Bronchial epithelial cell (primary cell): ENCODE measurements at regions not wholly inside any gene's neighbourhood (a gene's known extent, or its start where the extent isn't known, plus 50 kb on each side); places are given as distances from the start of the nearest gene placed in this dataset.

ENCODE experiments used
- DNase-seq: peaks from one replicate; pipeline ENCODE4 v3.0.0-alpha.2; 2010; ENCODE audit warnings: low read depth
- FAIRE-seq: peaks from 2 replicates; lab custom pipeline; 2011; peaks lifted over from hg19 to GRCh38; lab: Jason Lieb, UNC
- H3K27me3 ChIP-seq: 2 replicates; pipeline ENCODE4 v1.5.1; 2011; ENCODE audit warnings: low read length; ENCODE audit not compliant: control insufficient read depth, insufficient read depth
- H3K36me3 ChIP-seq: 2 replicates; pipeline ENCODE4 v1.5.1; 2011; ENCODE audit warnings: low read length; ENCODE audit not compliant: control insufficient read depth, insufficient read depth
- H3K4me3 ChIP-seq: 2 replicates; pipeline ENCODE4 v1.5.1; 2011; ENCODE audit warnings: mild to moderate bottlenecking, low read depth, low read length, control low read depth
- CTCF ChIP-seq: IDR thresholded peaks from 2 replicates; pipeline ENCODE4 v1.5.1; 2011; ENCODE audit warnings: mild to moderate bottlenecking, moderate library complexity, low read length, control low read depth, inconsistent platforms; ENCODE audit not compliant: insufficient read depth, severe bottlenecking

GRCh38 chr12:124693111-124693723 is 125.8 kb upstream of the NCOR2 start:
- H3K27me3 ChIP-seq, result peaks cover 6% of the 10 kb centered on the region
- FAIRE-seq, result no peak
- no peak for DNase-seq
- no peaks in the 10 kb centered on the region for H3K36me3 ChIP-seq
- H3K4me3 ChIP-seq, result no peak overlapping the region
- TF ChIP-seq CTCF, result no peak

- Histone ChIP-seq H3K4me3 (no peak overlapping the region), H3K36me3 (no peaks in the 10 kb centered on the region), H3K27me3 (peaks cover 4% of the 10 kb centered on the region)
- TF ChIP-seq CTCF, result no peak
- FAIRE-seq (no peak), DNase-seq (no peak)
Observed at GRCh38 chr12:124692443-124692842, 125.0 kb upstream of the NCOR2 start.

- TF ChIP-seq CTCF, result no peak
- DNase-seq (no peak), FAIRE-seq (no peak)
- Histone ChIP-seq H3K36me3 (no peaks in the 10 kb centered on the region), H3K4me3 (no peak overlapping the region), H3K27me3 (no peaks in the 10 kb centered on the region)
Observed at GRCh38 chr12:124691429-124691828, 124.0 kb upstream of the NCOR2 start.

- Histone ChIP-seq H3K27me3 (no peaks in the 10 kb centered on the region), H3K4me3 (no peak overlapping the region), H3K36me3 (no peaks in the 10 kb centered on the region)
- FAIRE-seq (no peak), DNase-seq (peak; percentile 23)
- TF ChIP-seq CTCF, result no peak
Observed at GRCh38 chr12:124689631-124690030, 122.2 kb upstream of the NCOR2 start.

DNA sequence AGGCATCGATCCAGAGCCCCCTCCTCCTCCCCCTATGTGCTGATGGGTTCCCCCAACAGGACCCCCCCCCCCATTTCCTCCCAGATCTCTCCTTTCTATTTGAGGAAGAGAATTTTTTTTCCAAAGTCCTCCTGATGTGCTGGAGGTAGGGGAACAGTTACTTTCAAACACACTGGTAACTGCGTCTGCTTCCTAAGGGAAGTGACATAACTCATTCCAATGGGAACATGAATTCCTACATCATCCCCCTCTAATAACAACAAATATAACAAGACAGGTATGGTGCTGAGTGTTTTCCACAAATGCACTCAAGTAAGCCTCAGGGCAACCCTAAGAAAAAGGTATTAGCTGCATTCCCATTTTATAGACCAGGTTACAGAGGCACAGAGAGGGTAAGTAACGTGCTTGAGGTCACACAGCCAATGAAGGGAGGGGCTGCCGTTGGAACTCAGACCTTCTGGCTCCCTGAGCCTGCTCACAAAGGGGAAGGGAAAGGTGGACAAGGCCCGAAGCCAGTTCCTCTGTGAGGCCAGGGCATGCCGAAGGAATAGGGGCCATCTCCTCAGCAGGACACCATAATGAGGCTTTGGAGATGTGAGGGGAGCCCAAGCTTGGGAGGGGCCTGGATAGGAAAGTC is 121.1 kb upstream of the NCOR2 start:
- no peaks in the 10 kb centered on the region for H3K27me3 ChIP-seq
- DNase-seq (no peak), FAIRE-seq (no peak)
- H3K36me3 ChIP-seq, result no peaks in the 10 kb centered on the region
- TF ChIP-seq CTCF, result no peak
- no peak overlapping the region for H3K4me3 ChIP-seq

- DNase-seq (no peak), FAIRE-seq (no peak)
- no peaks in the 10 kb centered on the region for H3K27me3 ChIP-seq
- no peaks in the 10 kb centered on the region for H3K36me3 ChIP-seq
- no peak overlapping the region for H3K4me3 ChIP-seq
- TF ChIP-seq CTCF, result no peak
Observed at GRCh38 chr12:124687917-124688316, 120.5 kb upstream of the NCOR2 start.
